ENCODE measurements at regions not wholly inside any gene's neighbourhood (a gene's known extent, or its start where the extent isn't known, plus 50 kb on each side); places are given as distances from the start of the nearest gene placed in this dataset.

DNA sequence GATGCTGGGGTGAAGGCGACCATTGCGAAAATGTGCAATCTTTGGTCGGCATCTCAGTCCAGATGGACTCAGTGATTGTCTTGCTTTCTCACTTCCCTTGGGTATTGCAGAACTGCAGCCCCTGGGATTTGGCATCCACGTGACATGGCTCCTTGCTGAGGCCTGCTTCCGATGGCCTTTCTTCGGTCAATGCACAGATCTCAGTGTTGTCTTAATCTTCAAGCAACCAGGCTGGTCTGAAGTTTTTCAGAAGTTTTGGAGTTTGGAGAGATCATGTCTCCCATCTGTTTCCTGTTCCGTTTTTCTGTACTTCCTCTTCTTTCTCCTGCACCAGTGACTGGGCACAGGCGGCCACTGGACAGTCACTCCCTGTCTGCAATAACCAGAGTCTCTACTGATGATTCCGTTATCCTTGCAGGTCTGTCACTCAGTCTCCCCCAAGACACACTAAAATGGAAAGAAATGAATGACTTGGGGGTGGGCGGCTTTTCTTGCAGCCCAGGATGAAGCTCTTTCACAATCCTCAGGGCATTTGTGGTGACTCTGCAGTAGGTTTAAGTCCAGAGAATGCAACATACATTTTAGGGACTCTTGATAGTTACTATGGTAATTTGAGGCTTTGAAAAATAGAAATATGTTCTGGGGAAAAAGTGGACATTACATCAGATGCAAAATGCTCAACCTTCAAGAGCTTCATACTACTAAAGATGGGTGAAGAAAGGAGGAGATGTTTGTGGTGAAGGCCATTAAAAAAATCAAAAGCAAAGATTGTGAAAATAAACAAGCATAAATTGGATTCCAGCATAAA, 106.3 kb upstream of the ZFHX3 start:
- TF ChIP-seq POLR2A (IDR thresholded peaks at IDR 0.05; ENCODE audit: low read depth, low read length) (no peak), CBX5 (IDR thresholded peaks at IDR 0.05; ENCODE audit: low read depth) (no peak), ZNF592 (IDR thresholded peaks at IDR 0.05) (no peak), SMC3 (IDR thresholded peaks at IDR 0.05; ENCODE audit: borderline replicate concordance, low read length) (no peak), RAD21 (IDR thresholded peaks at IDR 0.05; ENCODE audit: insufficient read depth, low read depth, low read length) (no peak), TCF7 (IDR thresholded peaks at IDR 0.05; ENCODE audit: borderline replicate concordance) (no peak), BHLHE40 (IDR thresholded peaks at IDR 0.05; ENCODE audit: borderline replicate concordance in 1 of 2, low read depth in 2 of 2, low read length in 1 of 2) (no peak)
- TF ChIP-seq, protein P1, sequence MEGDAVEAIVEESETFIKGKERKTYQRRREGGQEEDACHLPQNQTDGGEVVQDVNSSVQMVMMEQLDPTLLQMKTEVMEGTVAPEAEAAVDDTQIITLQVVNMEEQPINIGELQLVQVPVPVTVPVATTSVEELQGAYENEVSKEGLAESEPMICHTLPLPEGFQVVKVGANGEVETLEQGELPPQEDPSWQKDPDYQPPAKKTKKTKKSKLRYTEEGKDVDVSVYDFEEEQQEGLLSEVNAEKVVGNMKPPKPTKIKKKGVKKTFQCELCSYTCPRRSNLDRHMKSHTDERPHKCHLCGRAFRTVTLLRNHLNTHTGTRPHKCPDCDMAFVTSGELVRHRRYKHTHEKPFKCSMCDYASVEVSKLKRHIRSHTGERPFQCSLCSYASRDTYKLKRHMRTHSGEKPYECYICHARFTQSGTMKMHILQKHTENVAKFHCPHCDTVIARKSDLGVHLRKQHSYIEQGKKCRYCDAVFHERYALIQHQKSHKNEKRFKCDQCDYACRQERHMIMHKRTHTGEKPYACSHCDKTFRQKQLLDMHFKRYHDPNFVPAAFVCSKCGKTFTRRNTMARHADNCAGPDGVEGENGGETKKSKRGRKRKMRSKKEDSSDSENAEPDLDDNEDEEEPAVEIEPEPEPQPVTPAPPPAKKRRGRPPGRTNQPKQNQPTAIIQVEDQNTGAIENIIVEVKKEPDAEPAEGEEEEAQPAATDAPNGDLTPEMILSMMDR (IDR thresholded peaks at IDR 0.05 in 2 of 3, conservative IDR thresholded peaks at IDR 0.05 in 1 of 3; ENCODE audit: control insufficient read depth in 2 of 3, extremely low read depth in 1 of 3, insufficient read depth in 1 of 3, low read depth in 3 of 3, low read length in 3 of 3): no peak
- TF ChIP-seq, protein P2, sequence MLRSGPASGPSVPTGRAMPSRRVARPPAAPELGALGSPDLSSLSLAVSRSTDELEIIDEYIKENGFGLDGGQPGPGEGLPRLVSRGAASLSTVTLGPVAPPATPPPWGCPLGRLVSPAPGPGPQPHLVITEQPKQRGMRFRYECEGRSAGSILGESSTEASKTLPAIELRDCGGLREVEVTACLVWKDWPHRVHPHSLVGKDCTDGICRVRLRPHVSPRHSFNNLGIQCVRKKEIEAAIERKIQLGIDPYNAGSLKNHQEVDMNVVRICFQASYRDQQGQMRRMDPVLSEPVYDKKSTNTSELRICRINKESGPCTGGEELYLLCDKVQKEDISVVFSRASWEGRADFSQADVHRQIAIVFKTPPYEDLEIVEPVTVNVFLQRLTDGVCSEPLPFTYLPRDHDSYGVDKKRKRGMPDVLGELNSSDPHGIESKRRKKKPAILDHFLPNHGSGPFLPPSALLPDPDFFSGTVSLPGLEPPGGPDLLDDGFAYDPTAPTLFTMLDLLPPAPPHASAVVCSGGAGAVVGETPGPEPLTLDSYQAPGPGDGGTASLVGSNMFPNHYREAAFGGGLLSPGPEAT (IDR thresholded peaks at IDR 0.05; ENCODE audit: low read depth): no peak
